Stimulated activated naive CD8-positive, alpha-beta T cell treated with anti-CD3 and anti-CD28 coated beads, Interleukin-15, Interleukin-2, amounts not matched to agents 100 U/mL and 50 U/mL, for 24 hours (primary cell): ENCODE measurements at regions not wholly inside any gene's neighbourhood (a gene's known extent, or its start where the extent isn't known, plus 50 kb on each side); places are given as distances from the start of the nearest gene placed in this dataset.
"Not testable (repeated sequence)": the region's sequence is repeated elsewhere in the genome, so short reads cannot be mapped to it uniquely, and the experiment has no call there.

ENCODE experiments used
- ATAC-seq: fragments of 150-1000 bp; cut with Tn5 transposase; one replicate; pipeline ENCODE4 v1.10.0; 2021
- DNase-seq: peaks from one replicate; pipeline ENCODE4 v3.0.0; 2021

DNA sequence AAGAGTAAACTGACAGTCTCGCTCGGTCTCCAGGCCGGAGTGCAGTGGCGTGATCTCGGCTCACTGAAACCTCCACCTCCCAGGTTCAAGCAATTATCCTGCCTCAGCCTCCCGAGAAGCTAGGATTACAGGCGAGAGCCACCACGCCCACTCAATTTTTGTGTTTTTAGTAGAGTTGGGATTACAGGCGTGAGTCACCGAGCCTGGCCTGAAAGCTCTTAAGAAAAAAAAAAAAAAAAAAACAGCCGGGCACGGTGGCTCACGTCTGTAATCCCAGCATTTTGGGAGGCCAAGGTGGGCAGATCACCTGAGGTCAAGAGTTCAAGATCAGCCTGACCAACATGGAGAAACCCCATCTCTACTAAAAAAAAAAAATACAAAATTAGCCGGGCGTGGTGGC lies 55.3 kb upstream of the THOC2 start:
- ATAC-seq, DNase-seq: not testable (repeated sequence)

DNA sequence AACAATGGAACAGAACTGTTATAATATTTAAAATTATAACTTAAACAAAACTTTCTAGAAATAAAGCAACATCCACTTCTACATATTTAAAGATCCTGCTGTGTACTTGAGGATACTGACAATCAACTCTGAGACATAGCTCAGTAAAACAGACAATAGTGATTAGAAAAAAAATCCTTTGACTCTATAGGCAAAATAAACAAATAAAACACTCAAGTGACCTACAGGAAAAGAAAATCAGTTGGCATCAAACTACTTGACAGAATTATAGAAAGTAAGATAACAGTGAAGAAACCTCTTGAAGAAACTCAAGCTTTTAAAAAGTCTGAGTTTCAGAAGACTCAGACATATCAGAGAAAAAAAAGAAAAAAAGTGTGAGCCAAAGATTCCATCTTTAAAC lies 55.9 kb upstream of the THOC2 start:
- ATAC-seq: no peak
- DNase-seq: no peak

- ATAC-seq (peak; percentile 86), DNase-seq (peak; percentile 4)
These were observed 62.1 kb upstream of the XIAP start for GRCh38 chrX:123797543-123798447.

GRCh38 chrX:123798706-123799430 lies 61.0 kb upstream of the XIAP start:
- ATAC-seq: not testable (repeated sequence)

GRCh38 chrX:123801901-123802300 lies 58.0 kb upstream of the XIAP start:
- ATAC-seq: no peak

More at GRCh38 chrX:123798706-123799430, 61.0 kb upstream of the XIAP start:
- DNase-seq: not testable (repeated sequence)

GRCh38 chrX:123803331-123803983 lies 56.4 kb upstream of the XIAP start:
- ATAC-seq (peak; percentile 92), DNase-seq (peak; percentile 4)

More at GRCh38 chrX:123801901-123802300, 58.0 kb upstream of the XIAP start:
- no peak for DNase-seq

DNA sequence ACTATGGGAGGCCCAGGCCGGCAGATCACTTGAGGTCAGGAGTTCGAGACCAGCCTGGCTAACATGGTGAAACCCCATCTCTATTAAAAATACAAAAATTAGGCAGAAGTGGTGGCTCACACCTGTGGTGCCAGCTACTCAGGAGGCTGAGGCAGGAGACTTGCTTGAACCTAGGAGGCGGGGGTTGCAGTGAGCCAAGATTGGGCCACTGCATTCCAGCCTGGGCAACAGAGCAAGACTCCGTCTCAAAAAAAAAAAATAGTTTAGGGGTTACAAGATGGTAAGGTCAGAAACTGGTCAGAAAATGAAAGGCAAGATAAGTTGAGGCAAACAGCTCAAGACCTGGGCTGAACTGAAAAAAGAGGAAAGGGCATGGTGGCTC lies 55.9 kb upstream of the XIAP start:
- ATAC-seq, DNase-seq: not testable (repeated sequence)

GRCh38 chrX:123807835-123808416 lies 51.9 kb upstream of the XIAP start:
- no peak for DNase-seq
- no peak for ATAC-seq

- DNase-seq (no peak), ATAC-seq (no peak)
These were observed 49.9 kb upstream of the XIAP start for GRCh38 chrX:123809854-123810375.
